Liver (tissue), 8 donors: ENCODE measurements at regions not wholly inside any gene's neighbourhood (a gene's known extent, or its start where the extent isn't known, plus 50 kb on each side); places are given as distances from the start of the nearest gene placed in this dataset.

ENCODE experiments used
- DNase-seq: peaks from one replicate; pipeline ENCODE4 v3.0.0-alpha.2; 2017; ENCODE audit warnings: low spot score
- H3K27ac ChIP-seq, 2 donors: one replicate each; pipeline ENCODE4 v1.7.0; 2013; ENCODE audit warnings: inconsistent platforms in 2 of 2, low read length in 2 of 2, control low read depth in 1 of 2, low read depth in 1 of 2, mild to moderate bottlenecking in 1 of 2
- H3K27me3 ChIP-seq, 4 donors: one replicate each; pipeline versions ENCODE4 v1.6.1 to v1.7.0; 2013; ENCODE audit warnings: low read length in 3 of 4, inconsistent platforms in 1 of 4, mild to moderate bottlenecking in 1 of 4, moderate library complexity in 1 of 4; ENCODE audit not compliant: control insufficient read depth in 4 of 4, insufficient read depth in 4 of 4
- H3K36me3 ChIP-seq, 4 donors: one replicate each; pipeline versions ENCODE4 v1.6.1 to v1.7.0; 2013; ENCODE audit warnings: low read length in 3 of 4, mild to moderate bottlenecking in 3 of 4, low read depth in 1 of 4, moderate library complexity in 1 of 4; ENCODE audit not compliant: control insufficient read depth in 4 of 4, insufficient read depth in 3 of 4
- H3K4me1 ChIP-seq, 4 donors: one replicate each; pipeline versions ENCODE4 v1.6.1 to v1.7.0; 2013; ENCODE audit warnings: low read length in 3 of 4, mild to moderate bottlenecking in 3 of 4, moderate library complexity in 1 of 4; ENCODE audit not compliant: control insufficient read depth in 4 of 4, insufficient read depth in 4 of 4
- H3K4me3 ChIP-seq, 3 donors: one replicate each; pipeline versions ENCODE4 v1.6.1 to v1.7.0; 2013; ENCODE audit warnings: low read length in 3 of 3, control low read depth in 1 of 3, low read depth in 1 of 3, mild to moderate bottlenecking in 1 of 3
- H3K9ac ChIP-seq, 2 donors: one replicate each; pipeline ENCODE4 v1.7.0; 2013; ENCODE audit warnings: low read length in 2 of 2, mild to moderate bottlenecking in 2 of 2, moderate library complexity in 2 of 2, control low read depth in 1 of 2, low read depth in 1 of 2
- H3K9me3 ChIP-seq, 4 donors: one replicate each; pipeline versions ENCODE4 v1.6.1 to v1.7.0; 2013; ENCODE audit warnings: low read length in 3 of 4; ENCODE audit not compliant: control insufficient read depth in 4 of 4
- ATF3 ChIP-seq: IDR thresholded peaks from 2 replicates; pipeline ENCODE4 v1.6.1; 2016; ENCODE audit warnings: antibody characterized with exemption
- CTCF ChIP-seq: fragments of 150-350 bp; IDR thresholded peaks from 2 replicates; pipeline ENCODE4 v1.5.1; 2017; ENCODE audit warnings: improper control_type of control experiment, low read depth, low read length; ENCODE audit not compliant: missing input control
- FOXA1 ChIP-seq: IDR thresholded peaks from 2 replicates; pipeline ENCODE4 v1.6.1; 2016; ENCODE audit warnings: antibody characterized with exemption
- FOXA2 ChIP-seq: IDR thresholded peaks from 2 replicates; pipeline ENCODE4 v1.6.1; 2016; ENCODE audit warnings: antibody characterized with exemption
- GABPA ChIP-seq, 2 donors: IDR thresholded peaks in 1 of 2; conservative IDR thresholded peaks in 1 of 2; 2 replicates each; pipeline ENCODE4 v1.6.1; 2016; ENCODE audit warnings: antibody characterized with exemption in 2 of 2, mild to moderate bottlenecking in 1 of 2, moderate library complexity in 1 of 2
- NR2F2 ChIP-seq: IDR thresholded peaks from 2 replicates; pipeline ENCODE4 v1.6.1; 2016; ENCODE audit warnings: antibody characterized with exemption
- REST ChIP-seq: IDR thresholded peaks from 2 replicates; pipeline ENCODE4 v1.6.1; 2016; ENCODE audit warnings: antibody characterized with exemption, mild to moderate bottlenecking
- YY1 ChIP-seq: IDR thresholded peaks from 2 replicates; pipeline ENCODE4 v1.6.1; 2016; ENCODE audit warnings: antibody characterized with exemption, mild to moderate bottlenecking
- WGBS: extraction: QIAGEN DNeasy Blood & Tissue Kit; methylation state at CpG from one replicate; pipeline ENCODE4 v1.1.7; 2013; 5-methylcytosine and 5-hydroxymethylcytosine counted together
- TF ChIP-seq, protein P1 (sequence below): IDR thresholded peaks from 2 replicates; pipeline ENCODE4 v1.6.1; 2016; ENCODE audit warnings: antibody characterized with exemption
- TF ChIP-seq, protein P2 (sequence below): IDR thresholded peaks from 2 replicates; pipeline ENCODE4 v1.6.1; 2016; ENCODE audit warnings: antibody characterized with exemption
- donor health status: healthy.
- donor health status: healthy.
- donor health status: healthy.
- donor health status: healthy.
- donor health status: healthy.

DNA sequence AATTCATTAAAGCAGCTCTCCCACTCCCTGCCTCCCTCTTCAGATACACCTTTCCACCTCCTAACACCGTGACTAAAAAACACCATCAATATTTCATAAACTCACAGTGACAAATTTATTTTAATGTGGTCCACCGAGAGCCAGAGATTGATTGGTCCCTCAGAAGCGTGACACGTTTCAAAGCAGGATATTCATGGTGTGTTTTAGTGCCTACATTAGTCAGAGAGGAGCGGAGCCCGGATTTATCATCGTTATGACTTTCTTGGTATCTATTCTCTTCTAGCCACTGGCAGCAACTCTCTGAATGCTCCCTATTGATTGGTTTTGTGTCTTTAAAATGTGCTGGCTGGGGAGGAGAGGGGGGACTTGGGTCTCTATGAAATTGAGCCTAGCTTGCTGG, 265.3 kb downstream of the DHX35 start:
- H3K9ac ChIP-seq, result no peak overlapping the region
- H3K36me3 ChIP-seq, result no peaks in the 10 kb centered on the region
- H3K9me3 ChIP-seq, result no peaks in the 10 kb centered on the region
- no peak for TF ChIP-seq ATF3
- H3K4me1 ChIP-seq, result no peaks in the 10 kb centered on the region
- H3K27ac ChIP-seq, result no peak overlapping the region
- peaks cover 0 to 2% (median 0%) of the 10 kb centered on the region in 4 donors for H3K27me3 ChIP-seq
- WGBS, result 78% methylated on average over 7 of the region's 7 CpGs
- H3K4me3 ChIP-seq, result no peak overlapping the region
- DNase-seq, result no peak

- H3K27ac ChIP-seq, result no peak overlapping the region
- DNase-seq, result no peak
- no peaks in the 10 kb centered on the region for H3K4me1 ChIP-seq
- no peak overlapping the region for H3K4me3 ChIP-seq
- TF ChIP-seq FOXA1 (no peak), REST (no peak), ATF3 (no peak), NR2F2 (no peak), CTCF (no peak), YY1 (no peak)
- TF ChIP-seq, protein P1, sequence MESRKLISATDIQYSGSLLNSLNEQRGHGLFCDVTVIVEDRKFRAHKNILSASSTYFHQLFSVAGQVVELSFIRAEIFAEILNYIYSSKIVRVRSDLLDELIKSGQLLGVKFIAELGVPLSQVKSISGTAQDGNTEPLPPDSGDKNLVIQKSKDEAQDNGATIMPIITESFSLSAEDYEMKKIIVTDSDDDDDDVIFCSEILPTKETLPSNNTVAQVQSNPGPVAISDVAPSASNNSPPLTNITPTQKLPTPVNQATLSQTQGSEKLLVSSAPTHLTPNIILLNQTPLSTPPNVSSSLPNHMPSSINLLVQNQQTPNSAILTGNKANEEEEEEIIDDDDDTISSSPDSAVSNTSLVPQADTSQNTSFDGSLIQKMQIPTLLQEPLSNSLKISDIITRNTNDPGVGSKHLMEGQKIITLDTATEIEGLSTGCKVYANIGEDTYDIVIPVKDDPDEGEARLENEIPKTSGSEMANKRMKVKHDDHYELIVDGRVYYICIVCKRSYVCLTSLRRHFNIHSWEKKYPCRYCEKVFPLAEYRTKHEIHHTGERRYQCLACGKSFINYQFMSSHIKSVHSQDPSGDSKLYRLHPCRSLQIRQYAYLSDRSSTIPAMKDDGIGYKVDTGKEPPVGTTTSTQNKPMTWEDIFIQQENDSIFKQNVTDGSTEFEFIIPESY, result no peak
- H3K9me3 ChIP-seq, result no peaks in the 10 kb centered on the region
- no peaks in the 10 kb centered on the region for H3K36me3 ChIP-seq
- H3K27me3 ChIP-seq, result peaks cover 0 to 2% (median 0%) of the 10 kb centered on the region in 4 donors
- no peak overlapping the region for H3K9ac ChIP-seq
- WGBS, result 91% methylated on average over 1 of the region's 1 CpG
Measured at GRCh38 chr20:39225978-39226377, 263.8 kb downstream of the DHX35 start.

GRCh38 chr20:39225536-39225935, 263.4 kb downstream of the DHX35 start:
- TF ChIP-seq, protein P2, sequence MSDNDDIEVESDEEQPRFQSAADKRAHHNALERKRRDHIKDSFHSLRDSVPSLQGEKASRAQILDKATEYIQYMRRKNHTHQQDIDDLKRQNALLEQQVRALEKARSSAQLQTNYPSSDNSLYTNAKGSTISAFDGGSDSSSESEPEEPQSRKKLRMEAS, result no peak
- TF ChIP-seq GABPA (IDR thresholded peaks at IDR 0.05 in 1 of 2, conservative IDR thresholded peaks at IDR 0.05 in 1 of 2) (no peak), NR2F2 (no peak), FOXA2 (no peak)
- 52% methylated on average over 5 of the region's 5 CpGs for WGBS
- Histone ChIP-seq H3K4me1 (no peaks in the 10 kb centered on the region), H3K4me3 (no peak overlapping the region), H3K27ac (no peak overlapping the region), H3K9ac (no peak overlapping the region), H3K27me3 (peaks cover 0 to 2% (median 0%) of the 10 kb centered on the region in 4 donors), H3K36me3 (no peaks in the 10 kb centered on the region), H3K9me3 (no peaks in the 10 kb centered on the region)
- no peak for DNase-seq
